Activated CD4-positive, alpha-beta T cell treated with anti-CD3 and anti-CD28 coated beads, Interleukin-2, amount 10 ng/mL, durations not matched to agents 7 days and 5 days (primary cell): ENCODE measurements at regions not wholly inside any gene's neighbourhood (a gene's known extent, or its start where the extent isn't known, plus 50 kb on each side); places are given as distances from the start of the nearest gene placed in this dataset.
"Not testable (repeated sequence)": the region's sequence is repeated elsewhere in the genome, so short reads cannot be mapped to it uniquely, and the experiment has no call there.

Experiments used
- CTCF ChIA-PET: fragments of 350-600 bp; sonication (Branson Sonifier 250); formaldehyde crosslinking; loops from one replicate; lab custom pipeline; 2021; ENCODE audit warnings: antibody characterized with exemption; lab: Charles Lee
- POLR2A ChIA-PET: fragments of 350-600 bp; sonication (Branson Sonifier 250); formaldehyde crosslinking; loops from one replicate; lab custom pipeline; 2021; ENCODE audit warnings: antibody characterized with exemption; lab: Charles Lee
- DNase-seq: peaks from one replicate; pipeline ENCODE4 v3.0.0-alpha.2; 2020
- H3K27ac Mint-ChIP-seq: one replicate; pipeline ENCODE4 v1.8.0; 2021; ENCODE audit warnings: mild to moderate bottlenecking, moderate library complexity, mixed read lengths
- H3K27me3 Mint-ChIP-seq: one replicate; pipeline ENCODE4 v1.8.0; 2021; ENCODE audit warnings: mixed read lengths
- H3K36me3 Mint-ChIP-seq: one replicate; pipeline ENCODE4 v1.8.0; 2021; ENCODE audit warnings: low read depth, mixed read lengths
- H3K4me1 Mint-ChIP-seq: one replicate; pipeline ENCODE4 v1.8.0; 2021; ENCODE audit warnings: mixed read lengths
- H3K4me3 Mint-ChIP-seq: one replicate; pipeline ENCODE4 v1.8.0; 2021; ENCODE audit warnings: mild to moderate bottlenecking, moderate library complexity, mixed read lengths
- H3K9me3 Mint-ChIP-seq: one replicate; pipeline ENCODE4 v1.8.0; 2021; ENCODE audit warnings: mixed read lengths

- H3K36me3 Mint-ChIP-seq: no peaks in the 10 kb centered on the region
- no peaks in the 10 kb centered on the region for H3K9me3 Mint-ChIP-seq
- no peak overlapping the region for H3K27ac Mint-ChIP-seq
- ChIA-PET POLR2A (no interaction called here), CTCF (interaction anchor here (1.1 to 1.5 kb wide), 2 partner anchors 29 to 40 kb away, joined by 3 read pairs; no protein-coding TSS in a partner anchor)
- no peaks in the 10 kb centered on the region for H3K4me1 Mint-ChIP-seq
- no peak for DNase-seq
- H3K27me3 Mint-ChIP-seq: peaks cover 6% of the 10 kb centered on the region
- no peak overlapping the region for H3K4me3 Mint-ChIP-seq
These were observed 459.0 kb downstream of the SIPA1L2 start for GRCh38 chr1:232170909-232171308.

- ChIA-PET POLR2A (no interaction called here), CTCF (interaction anchor here (1.5 kb wide), 1 partner anchor 38 kb away, joined by 3 read pairs; no protein-coding TSS in a partner anchor)
- no peak for DNase-seq
- H3K27ac Mint-ChIP-seq: no peak overlapping the region
- H3K4me3 Mint-ChIP-seq: no peak overlapping the region
- H3K36me3 Mint-ChIP-seq: no peaks in the 10 kb centered on the region
- peaks cover 2% of the 10 kb centered on the region for H3K9me3 Mint-ChIP-seq
- H3K4me1 Mint-ChIP-seq: no peaks in the 10 kb centered on the region
- peaks cover 2% of the 10 kb centered on the region for H3K27me3 Mint-ChIP-seq
These were observed 460.5 kb downstream of the SIPA1L2 start for GRCh38 chr1:232169436-232169835.

- POLR2A ChIA-PET: no interaction called here
- Mint-ChIP-seq H3K4me1 (no peaks in the 10 kb centered on the region), H3K4me3 (no peak overlapping the region)
These were observed 461.4 kb downstream of the SIPA1L2 start for GRCh38 chr1:232168508-232168907.

GRCh38 chr1:232166942-232167341 is 463.0 kb downstream of the SIPA1L2 start:
- peaks cover 2% of the 10 kb centered on the region for H3K9me3 Mint-ChIP-seq
- H3K4me3 Mint-ChIP-seq: no peak overlapping the region
- H3K36me3 Mint-ChIP-seq: no peaks in the 10 kb centered on the region
- H3K4me1 Mint-ChIP-seq: no peaks in the 10 kb centered on the region
- no peaks in the 10 kb centered on the region for H3K27me3 Mint-ChIP-seq
- ChIA-PET POLR2A (no interaction called here), CTCF (no interaction called here)
- no peak overlapping the region for H3K27ac Mint-ChIP-seq
- no peak for DNase-seq

More at GRCh38 chr1:232168508-232168907, 461.4 kb downstream of the SIPA1L2 start:
- CTCF ChIA-PET: no interaction called here
- H3K27me3 Mint-ChIP-seq: no peaks in the 10 kb centered on the region
- no peak overlapping the region for H3K27ac Mint-ChIP-seq
- peaks cover 2% of the 10 kb centered on the region for H3K9me3 Mint-ChIP-seq
- H3K36me3 Mint-ChIP-seq: no peaks in the 10 kb centered on the region
- no peak for DNase-seq

GRCh38 chr1:232164078-232164963 is 465.6 kb downstream of the SIPA1L2 start:
- peaks cover 2% of the 10 kb centered on the region for H3K9me3 Mint-ChIP-seq
- H3K36me3 Mint-ChIP-seq: no peaks in the 10 kb centered on the region
- no peak overlapping the region for H3K27ac Mint-ChIP-seq
- DNase-seq: no peak
- CTCF ChIA-PET: no interaction called here
- H3K4me3 Mint-ChIP-seq: no peak overlapping the region
- no peaks in the 10 kb centered on the region for H3K4me1 Mint-ChIP-seq
- no peaks in the 10 kb centered on the region for H3K27me3 Mint-ChIP-seq
- POLR2A ChIA-PET: no interaction called here

- H3K27ac Mint-ChIP-seq: no peak overlapping the region
- H3K4me1 Mint-ChIP-seq: no peaks in the 10 kb centered on the region
- DNase-seq: no peak
- H3K36me3 Mint-ChIP-seq: no peaks in the 10 kb centered on the region
- peaks cover 5% of the 10 kb centered on the region for H3K9me3 Mint-ChIP-seq
- ChIA-PET POLR2A (no interaction called here), CTCF (no interaction called here)
- no peak overlapping the region for H3K4me3 Mint-ChIP-seq
- no peaks in the 10 kb centered on the region for H3K27me3 Mint-ChIP-seq
These were observed 466.4 kb downstream of the SIPA1L2 start for GRCh38 chr1:232163533-232163932.

- Mint-ChIP-seq H3K9me3 (peaks cover 6% of the 10 kb centered on the region), H3K36me3 (no peaks in the 10 kb centered on the region), H3K27ac (no peak overlapping the region), H3K27me3 (no peaks in the 10 kb centered on the region), H3K4me1 (no peaks in the 10 kb centered on the region), H3K4me3 (no peak overlapping the region)
- no peak for DNase-seq
- ChIA-PET POLR2A (no interaction called here), CTCF (no interaction called here)
These were observed 467.9 kb downstream of the SIPA1L2 start for GRCh38 chr1:232162001-232162400.

- H3K27me3 Mint-ChIP-seq, CTCF ChIA-PET, H3K9me3 Mint-ChIP-seq, H3K36me3 Mint-ChIP-seq, H3K4me3 Mint-ChIP-seq, H3K4me1 Mint-ChIP-seq, H3K27ac Mint-ChIP-seq, POLR2A ChIA-PET, DNase-seq: not testable (repeated sequence)
These were observed 471.4 kb downstream of the SIPA1L2 start for GRCh38 chr1:232158558-232158957.

GRCh38 chr1:232156070-232156469 is 473.9 kb downstream of the SIPA1L2 start:
- H3K27ac Mint-ChIP-seq, H3K36me3 Mint-ChIP-seq, POLR2A ChIA-PET, H3K9me3 Mint-ChIP-seq, H3K4me1 Mint-ChIP-seq, CTCF ChIA-PET, H3K27me3 Mint-ChIP-seq, H3K4me3 Mint-ChIP-seq, DNase-seq: not testable (repeated sequence)

GRCh38 chr1:232153652-232154051 is 476.3 kb downstream of the SIPA1L2 start:
- Mint-ChIP-seq H3K27me3 (no peaks in the 10 kb centered on the region), H3K4me1 (no peaks in the 10 kb centered on the region), H3K27ac (no peak overlapping the region), H3K4me3 (no peak overlapping the region), H3K36me3 (no peaks in the 10 kb centered on the region), H3K9me3 (peaks cover 3% of the 10 kb centered on the region)
- no peak for DNase-seq
- ChIA-PET POLR2A (no interaction called here), CTCF (no interaction called here)

- Mint-ChIP-seq H3K4me3 (no peak overlapping the region), H3K27ac (no peak overlapping the region), H3K27me3 (peaks cover 6% of the 10 kb centered on the region), H3K36me3 (no peaks in the 10 kb centered on the region), H3K9me3 (no peaks in the 10 kb centered on the region), H3K4me1 (no peaks in the 10 kb centered on the region)
- no peak for DNase-seq
- CTCF ChIA-PET: no interaction called here
- POLR2A ChIA-PET: no interaction called here
These were observed 479.0 kb downstream of the SIPA1L2 start for GRCh38 chr1:232150770-232151548.

GRCh38 chr1:232149287-232150201 is 480.4 kb downstream of the SIPA1L2 start:
- H3K4me1 Mint-ChIP-seq: no peaks in the 10 kb centered on the region
- CTCF ChIA-PET: no interaction called here

More at GRCh38 chr1:232149287-232150201, 480.4 kb downstream of the SIPA1L2 start:
- H3K36me3 Mint-ChIP-seq: no peaks in the 10 kb centered on the region
- peaks cover 6% of the 10 kb centered on the region for H3K27me3 Mint-ChIP-seq
- H3K4me3 Mint-ChIP-seq: no peak overlapping the region
- no peaks in the 10 kb centered on the region for H3K9me3 Mint-ChIP-seq
- no peak for DNase-seq
- POLR2A ChIA-PET: no interaction called here
- H3K27ac Mint-ChIP-seq: no peak overlapping the region
